ENCODE measurements at regions not wholly inside any gene's neighbourhood (a gene's known extent, or its start where the extent isn't known, plus 50 kb on each side); places are given as distances from the start of the nearest gene placed in this dataset.

DNA sequence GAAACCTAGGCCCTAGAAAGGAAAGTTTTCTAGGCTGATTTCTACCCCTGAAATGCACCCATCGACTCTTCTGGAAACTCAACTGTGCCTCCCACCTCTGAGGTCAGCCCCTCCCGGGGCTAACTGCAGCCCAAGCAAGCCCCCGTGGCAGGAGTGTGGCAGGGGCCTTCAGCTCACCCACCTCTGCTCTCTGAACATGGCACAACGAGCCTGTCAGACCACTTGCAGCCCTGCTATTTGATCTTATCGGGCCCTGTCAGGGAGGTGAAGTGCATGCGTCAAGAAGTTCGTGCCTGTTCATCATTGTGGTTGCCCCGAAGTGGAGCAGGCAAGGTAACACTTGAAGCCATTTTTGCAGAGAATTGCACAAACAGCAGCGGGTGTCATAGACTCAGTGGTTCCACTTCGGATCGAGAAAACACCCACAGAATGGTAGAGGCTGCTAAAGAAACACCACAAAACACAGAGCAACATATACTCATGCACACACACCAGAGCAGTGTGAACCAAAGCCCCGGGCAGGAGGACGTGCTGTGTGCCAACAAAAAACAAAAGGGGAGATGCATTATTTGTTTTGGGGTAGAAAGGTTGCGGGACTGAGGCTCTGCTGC, 262.7 kb downstream of the ETS1 start:
- ChIA-PET CTCF (no interaction called here), POLR2A (no interaction called here)
- Histone ChIP-seq H3K4me2 (no peak overlapping the region), H3K4me3 (no peak overlapping the region), H3K27ac (no peak overlapping the region), H3K4me1 (no peaks in the 10 kb centered on the region), H3K9me3 (no peaks in the 10 kb centered on the region)
- TF ChIP-seq RNF2 (IDR thresholded peaks at IDR 0.05; ENCODE audit: borderline replicate concordance, low read depth) (no peak), HDAC2 (IDR thresholded peaks at IDR 0.05) (no peak), TFCP2L1 (CRISPR knock-in tag; IDR thresholded peaks at IDR 0.05) (no peak), CHD4 (IDR thresholded peaks at IDR 0.05; ENCODE audit: borderline replicate concordance) (no peak), KDM1A (IDR thresholded peaks at IDR 0.05; ENCODE audit: low read depth) (no peak), JUN (IDR thresholded peaks at IDR 0.05) (no peak), BHLHE40 (IDR thresholded peaks at IDR 0.05; ENCODE audit: low read depth, low read length) (no peak), EHF (CRISPR knock-in tag; IDR thresholded peaks at IDR 0.05) (no peak), CHD2 (IDR thresholded peaks at IDR 0.05; ENCODE audit: low read length, partially characterized antibody) (no peak), HOXB5 (CRISPR knock-in tag; IDR thresholded peaks at IDR 0.05) (no peak), HOXB13 (CRISPR knock-in tag; IDR thresholded peaks at IDR 0.05; ENCODE audit: low read depth) (no peak)
- 54% methylated on average over 14 of the region's 14 CpGs for WGBS (ENCODE audit: missing lambda C conversion rate)
- DNase-seq (ENCODE audit: low read depth in 1 of 2, low spot score in 1 of 2), result no peak
- ATAC-seq, result no peak
- FAIRE-seq, result no peak

GRCh38 chr11:128324051-128324481, 263.3 kb downstream of the ETS1 start:
- no peaks in the 10 kb centered on the region for H3K9me3 ChIP-seq
- CTCF ChIA-PET, result no interaction called here
- no peak overlapping the region for H3K4me3 ChIP-seq
- POLR2A ChIA-PET, result no interaction called here
- DNase-seq (ENCODE audit: low read depth in 1 of 2, low spot score in 1 of 2), result no peak
- ATAC-seq, result no peak
- TF ChIP-seq JUNB (IDR thresholded peaks at IDR 0.05) (no peak), PHF8 (IDR thresholded peaks at IDR 0.05; ENCODE audit: borderline replicate concordance, low read depth) (no peak), RNF2 (IDR thresholded peaks at IDR 0.05; ENCODE audit: borderline replicate concordance, low read depth) (no peak), HDAC2 (IDR thresholded peaks at IDR 0.05) (no peak), CHD4 (IDR thresholded peaks at IDR 0.05; ENCODE audit: borderline replicate concordance) (no peak), RFX5 (IDR thresholded peaks at IDR 0.05) (no peak), MAFK (IDR thresholded peaks at IDR 0.05; ENCODE audit: partially characterized antibody) (no peak), PBX3 (IDR thresholded peaks at IDR 0.05) (no peak), HEYL (CRISPR knock-in tag; IDR thresholded peaks at IDR 0.05) (no peak), ZNF302 (CRISPR knock-in tag; IDR thresholded peaks at IDR 0.05) (no peak), EHMT2 (IDR thresholded peaks at IDR 0.05; ENCODE audit: low read depth) (no peak), KDM5A (IDR thresholded peaks at IDR 0.05) (no peak), RCOR1 (IDR thresholded peaks at IDR 0.05; ENCODE audit: low read depth, low read length) (no peak), FOSB (CRISPR knock-in tag; IDR thresholded peaks at IDR 0.05) (no peak), GATA3 (IDR thresholded peaks at IDR 0.05; ENCODE audit: borderline replicate concordance) (no peak), CHD2 (IDR thresholded peaks at IDR 0.05; ENCODE audit: low read length, partially characterized antibody) (no peak), USF2 (IDR thresholded peaks at IDR 0.05) (no peak), NPAS2 (CRISPR knock-in tag; IDR thresholded peaks at IDR 0.05; ENCODE audit: borderline replicate concordance) (no peak)
- FAIRE-seq, result no peak
- WGBS (ENCODE audit: missing lambda C conversion rate), result 87% methylated on average over 8 of the region's 9 CpGs
- H3K4me2 ChIP-seq, result no peak overlapping the region
- no peaks in the 10 kb centered on the region for H3K4me1 ChIP-seq
- no peak overlapping the region for H3K27ac ChIP-seq

- Histone ChIP-seq H3K4me2 (no peak overlapping the region), H3K9me3 (no peaks in the 10 kb centered on the region), H3K4me1 (no peaks in the 10 kb centered on the region), H3K4me3 (no peak overlapping the region), H3K27ac (no peak overlapping the region)
- DNase-seq (ENCODE audit: low read depth in 1 of 2, low spot score in 1 of 2) (peak in 1 of 2 experiments; percentile 3), ATAC-seq (0 out of 6 replicates have a peak, but pooled peaks of 1 of the 2 experiments have one; percentile 25), FAIRE-seq (no peak)
- ChIA-PET POLR2A (no interaction called here), CTCF (no interaction called here)
- WGBS (ENCODE audit: missing lambda C conversion rate), result 81% methylated on average over 2 of the region's 2 CpGs
- TF ChIP-seq MAFK (IDR thresholded peaks at IDR 0.05; ENCODE audit: partially characterized antibody), result no peak
- no peak for TF ChIP-seq CBX2 (IDR thresholded peaks at IDR 0.05; ENCODE audit: borderline replicate concordance, low read depth)
- no peak for TF ChIP-seq CHD2 (IDR thresholded peaks at IDR 0.05; ENCODE audit: low read length, partially characterized antibody)
- no peak for TF ChIP-seq MYC (IDR thresholded peaks at IDR 0.05; ENCODE audit: borderline replicate concordance, low read length)
- TF ChIP-seq NPAS2 (CRISPR knock-in tag; IDR thresholded peaks at IDR 0.05; ENCODE audit: borderline replicate concordance), result no peak
- TF ChIP-seq RCOR1 (IDR thresholded peaks at IDR 0.05; ENCODE audit: low read depth, low read length), result no peak
- TF ChIP-seq RAD21 (conservative IDR thresholded peaks at IDR 0.05 in 1 of 2, IDR thresholded peaks at IDR 0.05 in 1 of 2), result no peak
- TF ChIP-seq HOXB5 (CRISPR knock-in tag; IDR thresholded peaks at IDR 0.05), result no peak
- TF ChIP-seq, protein P1, sequence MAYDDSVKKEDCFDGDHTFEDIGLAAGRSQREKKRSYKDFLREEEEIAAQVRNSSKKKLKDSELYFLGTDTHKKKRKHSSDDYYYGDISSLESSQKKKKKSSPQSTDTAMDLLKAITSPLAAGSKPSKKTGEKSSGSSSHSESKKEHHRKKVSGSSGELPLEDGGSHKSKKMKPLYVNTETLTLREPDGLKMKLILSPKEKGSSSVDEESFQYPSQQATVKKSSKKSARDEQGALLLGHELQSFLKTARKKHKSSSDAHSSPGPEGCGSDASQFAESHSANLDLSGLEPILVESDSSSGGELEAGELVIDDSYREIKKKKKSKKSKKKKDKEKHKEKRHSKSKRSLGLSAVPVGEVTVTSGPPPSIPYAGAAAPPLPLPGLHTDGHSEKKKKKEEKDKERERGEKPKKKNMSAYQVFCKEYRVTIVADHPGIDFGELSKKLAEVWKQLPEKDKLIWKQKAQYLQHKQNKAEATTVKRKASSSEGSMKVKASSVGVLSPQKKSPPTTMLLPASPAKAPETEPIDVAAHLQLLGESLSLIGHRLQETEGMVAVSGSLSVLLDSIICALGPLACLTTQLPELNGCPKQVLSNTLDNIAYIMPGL (CRISPR knock-in tag; IDR thresholded peaks at IDR 0.05; ENCODE audit: borderline replicate concordance), result no peak
- TF ChIP-seq HES2 (IDR thresholded peaks at IDR 0.05), result no peak
- no peak for TF ChIP-seq JUN (IDR thresholded peaks at IDR 0.05)
- TF ChIP-seq TFCP2L1 (CRISPR knock-in tag; IDR thresholded peaks at IDR 0.05), result no peak
Observed at GRCh38 chr11:128323381-128323780, 264.0 kb downstream of the ETS1 start.
